HepG2 (cell line): ENCODE measurements at regions not wholly inside any gene's neighbourhood (a gene's known extent, or its start where the extent isn't known, plus 50 kb on each side); places are given as distances from the start of the nearest gene placed in this dataset.

Source experiments
- ATAC-seq: fragments of 200-7000 bp; cut with Tn5 transposase; 3 replicates; pipeline ENCODE4 v1.9.1; 2020; ENCODE audit warnings: mild to moderate bottlenecking, moderate library complexity
- BruUV-seq: library from RNA; stranded (reverse); fragments of 400-500 nt; replicated peaks from 2 replicates; lab custom pipeline; 2021; lab: Mats Ljungman, UMichigan
- CTCF ChIA-PET: fragments of 300-600 bp; formaldehyde crosslinking; extraction: SDS; loops from one replicate; lab custom pipeline; 2021; ENCODE audit warnings: low total read pairs, inconsistent platforms, low intra/inter-chr PET ratio; lab: Yijun Ruan, JAX
- POLR2A ChIA-PET: fragments of 350-600 bp; sonication (Branson Sonifier 250); formaldehyde crosslinking; loops from one replicate; lab custom pipeline; 2020; ENCODE audit warnings: antibody characterized with exemption, inconsistent platforms; lab: Yijun Ruan, JAX
- DNase-seq: peaks from one replicate; pipeline ENCODE4 v3.0.0-alpha.2; 2015; ENCODE audit warnings: low spot score
- FAIRE-seq: peaks from 3 replicates; lab custom pipeline; 2011; peaks lifted over from hg19 to GRCh38; lab: Jason Lieb, UNC
- H2AFZ ChIP-seq: one replicate; pipeline ENCODE4 v1.6.1; 2011; ENCODE audit warnings: low read length, inconsistent platforms
- H3K27ac ChIP-seq: fragments of 300-600 bp; 3 replicates; pipeline ENCODE4 v1.8.0; 2011; ENCODE audit warnings: mixed run types, mild to moderate bottlenecking, mixed read lengths, low read length, inconsistent platforms; ENCODE audit not compliant: insufficient read depth; ENCODE audit errors: extremely low read length
- H3K27me3 ChIP-seq, 2 experiments: fragments of 200-600 bp in 1 of 2; 2 replicates in 1 of 2; 3 replicates in 1 of 2; pipeline versions ENCODE4 v1.6.0 to v1.8.0; 2011; ENCODE audit warnings: low read length in 2 of 2, mild to moderate bottlenecking in 2 of 2, moderate library complexity in 2 of 2, inconsistent platforms in 1 of 2; ENCODE audit not compliant: insufficient read depth in 2 of 2, control insufficient read depth in 1 of 2
- H3K36me3 ChIP-seq, 2 experiments: fragments of 200-600 bp in 1 of 2; replicated peaks in 1 of 2; 2 replicates in 1 of 2; 3 replicates in 1 of 2; pipeline versions ENCODE4 v1.5.1 to v1.8.0; 2011; ENCODE audit warnings: low read length in 2 of 2, inconsistent platforms in 1 of 2; ENCODE audit not compliant: insufficient read depth in 2 of 2, control insufficient read depth in 1 of 2
- H3K4me1 ChIP-seq: 2 replicates; pipeline ENCODE4 v1.5.1; 2012; ENCODE audit warnings: low read length, inconsistent platforms; ENCODE audit not compliant: insufficient read depth
- H3K4me2 ChIP-seq: 2 replicates; pipeline ENCODE4 v1.6.0; 2011; ENCODE audit warnings: low read depth, low read length, inconsistent platforms
- H3K4me3 ChIP-seq, 3 experiments: fragments of 200-600 bp in 1 of 3; sonication (generic), shearing (Covaris generic) in 1 of 3; replicated peaks in 1 of 3; 2 replicates each; pipeline ENCODE4 v1.5.1; 2011 to 2016; ENCODE audit warnings: low read length in 3 of 3, inconsistent platforms in 2 of 3, low read depth in 2 of 3, mild to moderate bottlenecking in 2 of 3, control low read depth in 1 of 3, mixed read lengths in 1 of 3; ENCODE audit not compliant: insufficient read depth in 1 of 3
- H3K79me2 ChIP-seq: one replicate; pipeline ENCODE4 v1.6.1; 2011; ENCODE audit warnings: low read length, inconsistent platforms; ENCODE audit not compliant: insufficient read depth
- H3K9ac ChIP-seq: 2 replicates; pipeline ENCODE4 v1.6.0; 2011; ENCODE audit warnings: mild to moderate bottlenecking, low read depth, low read length, inconsistent platforms; ENCODE audit not compliant: insufficient read depth
- H3K9me3 ChIP-seq: 2 replicates; pipeline ENCODE4 v1.5.1; 2012; ENCODE audit warnings: mild to moderate bottlenecking, low read length
- H4K20me1 ChIP-seq: 2 replicates; pipeline ENCODE4 v1.6.0; 2011; ENCODE audit warnings: inconsistent platforms, mild to moderate bottlenecking, low read length, moderate library complexity; ENCODE audit not compliant: insufficient read depth
- AGO1 ChIP-seq: fragments of 200-400 bp; formaldehyde crosslinking; IDR thresholded peaks from 2 replicates; pipeline ENCODE4 v1.6.1; 2017; ENCODE audit warnings: mild to moderate bottlenecking, low read depth, low read length, moderate library complexity; ENCODE audit not compliant: poor library complexity, severe bottlenecking
- ATF4 ChIP-seq, 2 experiments: fragments of 450-650 bp in 1 of 2; sonication (generic) in 1 of 2; formaldehyde crosslinking; IDR thresholded peaks; 2 replicates each; pipeline versions ENCODE4 v1.5.0 to v1.8.0; 2020 to 2022; ENCODE audit warnings: mild to moderate bottlenecking in 1 of 2, missing genetic modification reagents in 1 of 2
- DMAP1 ChIP-seq: IDR thresholded peaks from 2 replicates; pipeline ENCODE4 v1.6.1; 2016
- HMG20A ChIP-seq: IDR thresholded peaks from 2 replicates; pipeline ENCODE4 v1.6.1; 2016; ENCODE audit warnings: borderline replicate concordance
- NFIB ChIP-seq: sonication (generic); formaldehyde crosslinking; IDR thresholded peaks from 2 replicates; pipeline ENCODE4 v1.9.0; 2021; ENCODE audit warnings: missing genetic modification reagents, mild to moderate bottlenecking, borderline replicate concordance
- NFYC ChIP-seq: IDR thresholded peaks from 2 replicates; pipeline ENCODE4 v1.6.1; 2016; ENCODE audit warnings: missing genetic modification reagents, missing compliant biosample characterization
- PLSCR1 ChIP-seq: sonication (generic); formaldehyde crosslinking; IDR thresholded peaks from 2 replicates; pipeline ENCODE4 v1.5.0; 2020; ENCODE audit warnings: missing genetic modification reagents, mild to moderate bottlenecking, borderline replicate concordance
- RFX5 ChIP-seq: IDR thresholded peaks from 2 replicates; pipeline ENCODE4 v1.6.1; 2011; ENCODE audit warnings: low read depth, low read length, improper control_type of control experiment
- TAF1 ChIP-seq: sonication (generic); formaldehyde crosslinking; IDR thresholded peaks from 2 replicates; pipeline ENCODE4 v1.4.0; 2020; ENCODE audit warnings: missing genetic modification reagents
- TBP ChIP-seq: sonication (generic); formaldehyde crosslinking; IDR thresholded peaks from 2 replicates; pipeline ENCODE4 v1.5.0; 2020; ENCODE audit warnings: missing genetic modification reagents
- ZBTB43 ChIP-seq: sonication (generic); formaldehyde crosslinking; conservative IDR thresholded peaks from 2 replicates; pipeline ENCODE4 v1.4.0; 2020; ENCODE audit warnings: missing genetic modification reagents
- ZNF33A ChIP-seq: sonication (generic); formaldehyde crosslinking; IDR thresholded peaks from 2 replicates; pipeline ENCODE4 v1.5.1; 2020; ENCODE audit warnings: missing genetic modification reagents, mild to moderate bottlenecking, moderate library complexity, borderline replicate concordance
- ZNF362 ChIP-seq: sonication (generic); formaldehyde crosslinking; IDR thresholded peaks from 2 replicates; pipeline ENCODE4 v1.4.0; 2020; ENCODE audit warnings: missing genetic modification reagents, mild to moderate bottlenecking, borderline replicate concordance
- ZNF383 ChIP-seq: sonication (generic); formaldehyde crosslinking; IDR thresholded peaks from 2 replicates; pipeline ENCODE4 v1.4.0; 2020; ENCODE audit warnings: missing genetic modification reagents, mild to moderate bottlenecking, borderline replicate concordance
- ZNF547 ChIP-seq: sonication (generic); formaldehyde crosslinking; IDR thresholded peaks from 2 replicates; pipeline ENCODE4 v1.5.1; 2020; ENCODE audit warnings: mild to moderate bottlenecking, missing genetic modification reagents
- ZNF557 ChIP-seq: sonication (generic); formaldehyde crosslinking; IDR thresholded peaks from 2 replicates; pipeline ENCODE4 v1.4.0; 2020; ENCODE audit warnings: missing genetic modification reagents
- ZNF564 ChIP-seq: sonication (generic); formaldehyde crosslinking; IDR thresholded peaks from 2 replicates; pipeline ENCODE4 v1.8.1; 2023; ENCODE audit warnings: mild to moderate bottlenecking, missing genetic modification reagents
- ZSCAN5A ChIP-seq: sonication (generic); formaldehyde crosslinking; IDR thresholded peaks from 2 replicates; pipeline ENCODE4 v1.8.0; 2022; ENCODE audit warnings: mild to moderate bottlenecking, missing genetic modification reagents, borderline replicate concordance
- in situ Hi-C: cut with HindIII; loops from 2 replicates; pipeline ENCODE4 v1.10.0; 2017; ENCODE audit warnings: low pct_unique_long_range_greater_than_20kb; ENCODE audit not compliant: extremely low pct_ligation_motif_present
- intact Hi-C: fragments of 100-400 bp; cut with micrococcal nuclease; formaldehyde crosslinking; loops from one replicate; pipeline ENCODE4 v1.10.0; 2022; ENCODE audit not compliant: unreplicated experiment

GRCh38 chr20:53815509-53815908 is 221.9 kb upstream of the ZNF217 start:
- Histone ChIP-seq H3K9ac (no peak overlapping the region), H3K9me3 (no peaks in the 10 kb centered on the region), H3K36me3 (no peaks in the 10 kb centered on the region), H3K27me3 (no peaks in the 10 kb centered on the region), H4K20me1 (no peaks in the 10 kb centered on the region), H3K79me2 (no peaks in the 10 kb centered on the region), H2AFZ (no peak overlapping the region), H3K4me1 (peaks cover 10% of the 10 kb centered on the region; the same call in 1 of the 2 replicates), H3K4me3 (no peak overlapping the region), H3K4me2 (no peak overlapping the region), H3K27ac (no peak overlapping the region)
- intact Hi-C loops (no loop called here), in situ Hi-C loops (no loop called here)
- TF ChIP-seq ZNF383 (CRISPR knock-in tag) = no peak
- TF ChIP-seq NFYC (CRISPR knock-in tag) = no peak
- TF ChIP-seq ZNF557 (CRISPR knock-in tag) = no peak
- TF ChIP-seq ZBTB43 (CRISPR knock-in tag) = no peak
- no peak for TF ChIP-seq PLSCR1 (CRISPR knock-in tag)
- TF ChIP-seq ZNF547 (CRISPR knock-in tag) = no peak
- no peak for TF ChIP-seq ZNF33A (CRISPR knock-in tag)
- TF ChIP-seq NFIB = no peak
- no peak for TF ChIP-seq ZNF362 (CRISPR knock-in tag)
- no peak for TF ChIP-seq ZSCAN5A (CRISPR knock-in tag)
- no peak for TF ChIP-seq TAF1 (CRISPR knock-in tag)
- TF ChIP-seq ZNF564 (CRISPR knock-in tag) = no peak
- TF ChIP-seq AGO1 = no peak
- no peak for TF ChIP-seq HMG20A (CRISPR knock-in tag)
- TF ChIP-seq DMAP1 (CRISPR knock-in tag) = no peak
- no peak for TF ChIP-seq TBP (CRISPR knock-in tag)
- TF ChIP-seq ATF4 (CRISPR knock-in tag; IDR thresholded peaks at IDR 0.05) = no peak
- no peak for TF ChIP-seq RFX5
- CTCF ChIA-PET = no interaction called here
- POLR2A ChIA-PET = interaction anchor here (0.8 kb wide), 1 partner anchor 51 kb away, joined by 5 read pairs; no protein-coding TSS in a partner anchor
- no TSS peak for BruUV-seq
- ATAC-seq (no peak), FAIRE-seq (no peak), DNase-seq (no peak)
